HPDE6-E6E7 (cell line): ENCODE measurements at regions not wholly inside any gene's neighbourhood (a gene's known extent, or its start where the extent isn't known, plus 50 kb on each side); places are given as distances from the start of the nearest gene placed in this dataset.
A peak's percentile ranks its signal among the peaks of the same experiment; 100 is the strongest.
"Not testable (repeated sequence)": the region's sequence is repeated elsewhere in the genome, so short reads cannot be mapped to it uniquely, and the experiment has no call there.

Experiments used
- DNase-seq: peaks from one replicate; pipeline ENCODE4 v3.0.0; 2011; ENCODE audit warnings: missing footprints; ENCODE audit errors: extremely low spot score

- DNase-seq = no peak
Observed at GRCh38 chr1:29406814-29407213, 170.5 kb downstream of the PTPRU start.

- DNase-seq = not testable (repeated sequence)
Observed at GRCh38 chr1:29400203-29400602, 163.9 kb downstream of the PTPRU start.

GRCh38 chr1:29399465-29399864 lies 163.1 kb downstream of the PTPRU start:
- no peak for DNase-seq

- DNase-seq = peak; percentile 36
Observed at GRCh38 chr1:29398431-29398830, 162.1 kb downstream of the PTPRU start.

GRCh38 chr1:29397981-29398380 lies 161.7 kb downstream of the PTPRU start:
- no peak for DNase-seq

- no peak for DNase-seq
Observed at GRCh38 chr1:29397256-29397590, 160.9 kb downstream of the PTPRU start.

GRCh38 chr1:29396438-29397255 lies 160.3 kb downstream of the PTPRU start:
- no peak for DNase-seq

- DNase-seq = no peak
Observed at GRCh38 chr1:29395736-29396437, 159.6 kb downstream of the PTPRU start.

- no peak for DNase-seq
Observed at GRCh38 chr1:29394521-29395225, 158.4 kb downstream of the PTPRU start.

GRCh38 chr1:29393451-29393826 lies 157.1 kb downstream of the PTPRU start:
- DNase-seq = no peak

- no peak for DNase-seq
Observed at GRCh38 chr1:29392486-29393450, 156.4 kb downstream of the PTPRU start.

GRCh38 chr1:29392036-29392435 lies 155.7 kb downstream of the PTPRU start:
- no peak for DNase-seq

- no peak for DNase-seq
Observed at GRCh38 chr1:29391362-29391880, 155.1 kb downstream of the PTPRU start.

- no peak for DNase-seq
Observed at GRCh38 chr1:29390491-29391361, 154.4 kb downstream of the PTPRU start.

GRCh38 chr1:29390075-29390474 lies 153.8 kb downstream of the PTPRU start:
- DNase-seq = no peak

- DNase-seq = no peak
Observed at GRCh38 chr1:29389533-29390041, 153.3 kb downstream of the PTPRU start.

GRCh38 chr1:29388884-29389283 lies 152.6 kb downstream of the PTPRU start:
- no peak for DNase-seq

GRCh38 chr1:29388170-29388569 lies 151.8 kb downstream of the PTPRU start:
- DNase-seq = no peak

GRCh38 chr1:29387210-29387609 lies 150.9 kb downstream of the PTPRU start:
- DNase-seq = no peak

- DNase-seq = not testable (repeated sequence)
Observed at GRCh38 chr1:29386453-29386852, 150.1 kb downstream of the PTPRU start.
